CD4-positive, alpha-beta T cell (primary cell): ENCODE measurements at regions not wholly inside any gene's neighbourhood (a gene's known extent, or its start where the extent isn't known, plus 50 kb on each side); places are given as distances from the start of the nearest gene placed in this dataset.

Experiments used
- ATAC-seq: fragments of 200-7000 bp; cut with Tn5 transposase; one replicate; pipeline ENCODE4 v1.10.0; 2022; ENCODE audit warnings: mild to moderate bottlenecking; ENCODE audit not compliant: poor library complexity
- CTCF ChIA-PET: fragments of 350-600 bp; sonication (Branson Sonifier 250); formaldehyde crosslinking; loops from one replicate; lab custom pipeline; 2021; ENCODE audit warnings: antibody characterized with exemption, inconsistent platforms; lab: Charles Lee
- POLR2A ChIA-PET: fragments of 350-600 bp; sonication (Branson Sonifier 250); formaldehyde crosslinking; loops from one replicate; lab custom pipeline; 2021; ENCODE audit warnings: antibody characterized with exemption, inconsistent platforms; lab: Charles Lee
- DNase-seq, 14 experiments: peaks; one replicate each; pipeline ENCODE4 v3.0.0-alpha.2; 2013 to 2020; ENCODE audit warnings: mixed read lengths in 2 of 14
- H3K27ac ChIP-seq, 2 donors: one replicate each; pipeline versions ENCODE4 v1.5.1 to v1.7.0; 2013; ENCODE audit warnings: low read length in 2 of 2, low read depth in 1 of 2, mild to moderate bottlenecking in 1 of 2
- H3K27me3 ChIP-seq, 2 experiments: 1 replicate in 1 of 2; 2 replicates in 1 of 2; pipeline versions ENCODE4 v1.6.1 to v1.7.0; 2013; ENCODE audit warnings: low read length in 2 of 2, control low read depth in 1 of 2, mild to moderate bottlenecking in 1 of 2, moderate library complexity in 1 of 2; ENCODE audit not compliant: insufficient read depth in 2 of 2, control insufficient read depth in 1 of 2
- H3K36me3 ChIP-seq: one replicate; pipeline ENCODE4 v1.6.1; 2013; ENCODE audit warnings: low read length, control low read depth; ENCODE audit not compliant: insufficient read depth
- H3K4me1 ChIP-seq: one replicate; pipeline ENCODE4 v1.6.1; 2013; ENCODE audit warnings: low read length, control low read depth; ENCODE audit not compliant: insufficient read depth
- H3K4me3 ChIP-seq: one replicate; pipeline ENCODE4 v1.5.1; 2013; ENCODE audit warnings: mild to moderate bottlenecking, low read length, moderate library complexity
- H3K9me3 ChIP-seq, 2 experiments: 1 replicate in 1 of 2; 2 replicates in 1 of 2; pipeline versions ENCODE4 v1.6.1 to v1.7.0; 2013; ENCODE audit warnings: low read length in 2 of 2, mild to moderate bottlenecking in 2 of 2, control low read depth in 1 of 2, moderate library complexity in 1 of 2; ENCODE audit not compliant: control insufficient read depth in 1 of 2, insufficient read depth in 1 of 2
- H3K27ac Mint-ChIP-seq: one replicate; pipeline ENCODE4 v1.8.0; 2020; ENCODE audit warnings: mixed read lengths
- H3K27me3 Mint-ChIP-seq: one replicate; pipeline ENCODE4 v1.8.0; 2021; ENCODE audit warnings: mixed read lengths
- H3K36me3 Mint-ChIP-seq: one replicate; pipeline ENCODE4 v1.8.0; 2021; ENCODE audit warnings: low read depth, mixed read lengths
- H3K4me1 Mint-ChIP-seq: one replicate; pipeline ENCODE4 v1.8.0; 2021; ENCODE audit warnings: low read depth, mixed read lengths
- H3K4me3 Mint-ChIP-seq: one replicate; pipeline ENCODE4 v1.8.0; 2020; ENCODE audit warnings: mild to moderate bottlenecking, mixed read lengths
- H3K9me3 Mint-ChIP-seq: one replicate; pipeline ENCODE4 v1.8.0; 2020; ENCODE audit warnings: mixed read lengths
- CTCF ChIP-seq: fragments of 200-600 bp; IDR thresholded peaks from one replicate; pipeline ENCODE4 v1.8.0; 2022; ENCODE audit warnings: antibody characterized with exemption, mild to moderate bottlenecking
- intact Hi-C, 2 experiments: fragments of 100-400 bp; cut with DNase I in 1 of 2; cut with micrococcal nuclease in 1 of 2; formaldehyde crosslinking; loops; one replicate each; pipeline versions ENCODE4 v1.15.1 to v1.9.0; 2023 to 2025; cut with DNase I, micrococcal nuclease

GRCh38 chr5:5588386-5588785 lies 165.9 kb downstream of the ICE1 start:
- H3K27ac ChIP-seq, result no peak overlapping the region
- no peaks in the 10 kb centered on the region for H3K9me3 ChIP-seq
- H3K27me3 Mint-ChIP-seq, result peaks cover 4% of the 10 kb centered on the region
- TF ChIP-seq CTCF, result no peak
- H3K4me1 Mint-ChIP-seq, result no peaks in the 10 kb centered on the region
- intact Hi-C loops, result no loop called here
- H3K4me3 Mint-ChIP-seq, result no peak overlapping the region
- no peak overlapping the region for H3K27ac Mint-ChIP-seq
- DNase-seq, result no peak
- CTCF ChIA-PET, result no interaction called here
- H3K4me1 ChIP-seq, result no peaks in the 10 kb centered on the region
- H3K4me3 ChIP-seq, result no peak overlapping the region
- no peak for ATAC-seq
- peaks cover 0 to 6% of the 10 kb centered on the region in 2 experiments for H3K27me3 ChIP-seq
- H3K9me3 Mint-ChIP-seq, result no peaks in the 10 kb centered on the region
- no peaks in the 10 kb centered on the region for H3K36me3 Mint-ChIP-seq
- POLR2A ChIA-PET, result no interaction called here
- no peaks in the 10 kb centered on the region for H3K36me3 ChIP-seq

- Histone ChIP-seq H3K4me3 (no peak overlapping the region), H3K27me3 (peaks cover 0 to 4% of the 10 kb centered on the region in 2 experiments), H3K4me1 (no peaks in the 10 kb centered on the region), H3K27ac (no peak overlapping the region), H3K36me3 (no peaks in the 10 kb centered on the region), H3K9me3 (no peaks in the 10 kb centered on the region)
- Mint-ChIP-seq H3K4me1 (no peaks in the 10 kb centered on the region), H3K9me3 (no peaks in the 10 kb centered on the region), H3K27ac (no peak overlapping the region), H3K4me3 (no peak overlapping the region), H3K36me3 (no peaks in the 10 kb centered on the region), H3K27me3 (peaks cover 4% of the 10 kb centered on the region)
- no peak for ATAC-seq
- CTCF ChIA-PET, result no interaction called here
- no peak for TF ChIP-seq CTCF
- POLR2A ChIA-PET, result no interaction called here
- no peak for DNase-seq
- intact Hi-C loops, result no loop called here
Observed at GRCh38 chr5:5587474-5587873, 165.0 kb downstream of the ICE1 start.

- ATAC-seq, result no peak
- Histone ChIP-seq H3K4me3 (no peak overlapping the region), H3K4me1 (no peaks in the 10 kb centered on the region), H3K27ac (no peak overlapping the region), H3K36me3 (no peaks in the 10 kb centered on the region), H3K9me3 (no peaks in the 10 kb centered on the region), H3K27me3 (no peaks in the 10 kb centered on the region)
- ChIA-PET POLR2A (no interaction called here), CTCF (no interaction called here)
- Mint-ChIP-seq H3K27me3 (peaks cover 4% of the 10 kb centered on the region), H3K4me3 (no peak overlapping the region), H3K27ac (no peak overlapping the region), H3K4me1 (no peaks in the 10 kb centered on the region), H3K9me3 (no peaks in the 10 kb centered on the region), H3K36me3 (no peaks in the 10 kb centered on the region)
- no peak for DNase-seq
- no peak for TF ChIP-seq CTCF
- intact Hi-C loops, result no loop called here
Observed at GRCh38 chr5:5586721-5587120, 164.2 kb downstream of the ICE1 start.
